IMR-90 (cell line): ENCODE measurements at regions not wholly inside any gene's neighbourhood (a gene's known extent, or its start where the extent isn't known, plus 50 kb on each side); places are given as distances from the start of the nearest gene placed in this dataset.

ENCODE experiments used
- ATAC-seq: fragments of 200-7000 bp; cut with Tn5 transposase; 2 replicates; pipeline ENCODE4 v1.9.1; 2020; ENCODE audit warnings: low read depth, mild to moderate bottlenecking, moderate library complexity
- BruUV-seq: library from RNA; stranded (reverse); fragments of 400-500 nt; replicated peaks from 2 replicates; lab custom pipeline; 2021; lab: Mats Ljungman, UMichigan
- CTCF ChIA-PET: fragments of 300-600 bp; formaldehyde crosslinking; extraction: SDS; loops from one replicate; lab custom pipeline; 2021; ENCODE audit warnings: antibody characterized with exemption; lab: Yijun Ruan, JAX
- POLR2A ChIA-PET: fragments of 300-600 bp; sonication (Branson Sonifier 250); formaldehyde crosslinking; loops from one replicate; lab custom pipeline; 2022; ENCODE audit warnings: antibody characterized with exemption; ENCODE audit not compliant: unreplicated experiment; lab: Charles Lee
- DNase-seq: peaks from one replicate; pipeline ENCODE4 v3.0.0; 2013
- H2AFZ ChIP-seq: replicated peaks from 2 replicates; pipeline ENCODE3; 2013; ENCODE audit warnings: low read length, mild to moderate bottlenecking; ENCODE audit not compliant: poor library complexity
- H2AK5ac ChIP-seq: 2 replicates; pipeline ENCODE4 v1.6.1; 2013; ENCODE audit warnings: low read depth, low read length, inconsistent platforms
- H2AK9ac ChIP-seq: replicated peaks from 2 replicates; pipeline ENCODE3; 2013; ENCODE audit warnings: mild to moderate bottlenecking, low read depth, low read length, moderate library complexity; ENCODE audit not compliant: poor library complexity
- H2BK120ac ChIP-seq: 2 replicates; pipeline ENCODE4 v1.6.1; 2013; ENCODE audit warnings: low read depth, low read length, inconsistent platforms
- H2BK15ac ChIP-seq: 3 replicates; pipeline ENCODE4 v1.6.1; 2013; ENCODE audit warnings: low read depth, low read length, inconsistent platforms
- H2BK20ac ChIP-seq: 2 replicates; pipeline ENCODE4 v1.6.1; 2013; ENCODE audit warnings: low read depth, mild to moderate bottlenecking, inconsistent platforms, low read length, moderate library complexity
- H2BK5ac ChIP-seq: 2 replicates; pipeline ENCODE4 v1.6.1; 2013; ENCODE audit warnings: mild to moderate bottlenecking, low read depth, low read length, inconsistent platforms; ENCODE audit not compliant: poor library complexity, severe bottlenecking
- H3K14ac ChIP-seq: replicated peaks from 2 replicates; pipeline ENCODE4 v1.6.1; 2013; ENCODE audit warnings: low read depth, low read length, inconsistent platforms
- H3K18ac ChIP-seq: 2 replicates; pipeline ENCODE4 v1.6.1; 2013; ENCODE audit warnings: low read depth, low read length, control low read depth
- H3K23ac ChIP-seq: 2 replicates; pipeline ENCODE4 v1.6.1; 2013; ENCODE audit warnings: low read depth, low read length, inconsistent platforms
- H3K27ac ChIP-seq: 2 replicates; pipeline ENCODE4 v1.5.1; 2013; ENCODE audit warnings: mild to moderate bottlenecking, control low read depth, low read length; ENCODE audit not compliant: insufficient read depth
- H3K27me3 ChIP-seq: 2 replicates; pipeline ENCODE4 v1.6.1; 2013; ENCODE audit warnings: low read length; ENCODE audit not compliant: control insufficient read depth, insufficient read depth
- H3K36me3 ChIP-seq: 2 replicates; pipeline ENCODE4 v1.6.1; 2013; ENCODE audit warnings: low read length, mixed read lengths; ENCODE audit not compliant: control insufficient read depth, insufficient read depth
- H3K4ac ChIP-seq: 2 replicates; pipeline ENCODE4 v1.6.1; 2013; ENCODE audit warnings: low read depth, low read length, inconsistent platforms
- H3K4me1 ChIP-seq: 2 replicates; pipeline ENCODE4 v1.6.1; 2013; ENCODE audit warnings: low read length, mixed read lengths; ENCODE audit not compliant: control insufficient read depth, insufficient read depth
- H3K4me2 ChIP-seq: 2 replicates; pipeline ENCODE4 v1.6.1; 2013; ENCODE audit warnings: low read depth, mild to moderate bottlenecking, control low read depth, low read length, moderate library complexity
- H3K4me3 ChIP-seq: 2 replicates; pipeline ENCODE4 v1.5.1; 2013; ENCODE audit warnings: low read depth, mild to moderate bottlenecking, control low read depth, low read length, moderate library complexity; ENCODE audit not compliant: insufficient read depth
- H3K56ac ChIP-seq: 2 replicates; pipeline ENCODE4 v1.6.1; 2013; ENCODE audit warnings: low read length, inconsistent platforms; ENCODE audit not compliant: insufficient read depth; ENCODE audit errors: extremely low read depth
- H3K79me1 ChIP-seq, 2 experiments: 2 replicates each; pipeline ENCODE4 v1.6.1; 2013; ENCODE audit warnings: low read length in 2 of 2, inconsistent platforms in 1 of 2, low read depth in 1 of 2
- H3K9ac ChIP-seq: 2 replicates; pipeline ENCODE4 v1.6.1; 2013; ENCODE audit warnings: low read depth, low read length, control low read depth
- H3K9me1 ChIP-seq: 2 replicates; pipeline ENCODE4 v1.6.1; 2013; ENCODE audit warnings: low read length, inconsistent platforms; ENCODE audit not compliant: insufficient read depth
- H3K9me3 ChIP-seq: 2 replicates; pipeline ENCODE4 v1.6.1; 2013; ENCODE audit warnings: low read length; ENCODE audit not compliant: control insufficient read depth, insufficient read depth
- H4K20me1 ChIP-seq: 2 replicates; pipeline ENCODE4 v1.6.1; 2013; ENCODE audit warnings: low read length, inconsistent platforms; ENCODE audit not compliant: insufficient read depth
- H4K5ac ChIP-seq: 2 replicates; pipeline ENCODE4 v1.6.1; 2013; ENCODE audit warnings: mild to moderate bottlenecking, low read depth, low read length, control low read depth
- H4K8ac ChIP-seq, 2 experiments: 2 replicates each; pipeline ENCODE4 v1.6.1; 2013; ENCODE audit warnings: low read depth in 2 of 2, low read length in 2 of 2, control low read depth in 1 of 2, inconsistent platforms in 1 of 2
- H4K91ac ChIP-seq: 2 replicates; pipeline ENCODE4 v1.6.1; 2013; ENCODE audit warnings: low read depth, low read length, inconsistent platforms; ENCODE audit not compliant: insufficient read depth
- BHLHE40 ChIP-seq: fragments of 150-350 bp; IDR thresholded peaks from 2 replicates; pipeline ENCODE4 v1.6.1; 2016; ENCODE audit warnings: mild to moderate bottlenecking, low read depth, low read length
- CEBPB ChIP-seq: IDR thresholded peaks from 2 replicates; pipeline ENCODE4 v1.6.1; 2012; ENCODE audit warnings: low read depth, low read length, improper control_type of control experiment
- ELK1 ChIP-seq: fragments of 150-350 bp; IDR thresholded peaks from 2 replicates; pipeline ENCODE4 v1.6.1; 2016; ENCODE audit warnings: low read depth, mild to moderate bottlenecking, low read length, moderate library complexity, borderline replicate concordance
- WGBS, 2 experiments: methylation state at CpG; one replicate each; pipeline versions ENCODE4 v1.1.5 to v1.1.7; 2013; ENCODE audit warnings: missing lambda C conversion rate in 2 of 2; ENCODE audit not compliant: insufficient read length in 1 of 2; ENCODE audit errors: extremely low coverage in 2 of 2; 5-methylcytosine and 5-hydroxymethylcytosine counted together
- dilution Hi-C: fragments of 300-500 bp; cut with HindIII; formaldehyde crosslinking; loops from one replicate; pipeline ENCODE4 v1.14.3; 2018; ENCODE audit warnings: low sequenced_read_pairs; ENCODE audit not compliant: unreplicated experiment
- in situ Hi-C: fragments of 300-500 bp; cut with MboI; formaldehyde crosslinking; loops from 3 replicates; pipeline ENCODE4 v1.14.3; 2019; ENCODE audit warnings: low sequenced_read_pairs, inconsistent platforms, mixed read lengths
- intact Hi-C: fragments of 100-400 bp; cut with micrococcal nuclease; formaldehyde crosslinking; loops from 2 replicates; pipeline ENCODE4 v1.10.0; 2022

DNA sequence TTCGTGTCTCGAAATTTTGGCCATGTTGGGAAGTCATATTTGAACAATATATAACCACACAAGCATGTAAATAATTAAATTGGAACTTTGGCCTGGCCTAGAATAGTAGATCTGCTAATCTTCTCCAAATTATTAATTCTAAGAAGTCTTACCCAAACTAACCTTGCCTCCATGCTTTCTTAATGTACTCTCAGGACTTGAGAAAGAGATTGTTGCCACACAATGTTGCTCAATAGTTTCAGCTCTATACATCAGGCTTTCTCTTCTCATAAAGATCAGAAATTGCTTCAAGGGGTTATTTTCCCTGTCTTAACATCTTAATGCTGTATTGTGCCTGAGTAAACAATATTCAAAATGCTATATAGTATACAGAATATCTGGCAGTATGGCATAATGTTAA, 202.7 kb upstream of the LRIG1 start:
- no peak overlapping the region for H2AFZ ChIP-seq
- H3K56ac ChIP-seq: no peak overlapping the region
- in situ Hi-C loops (no loop called here), dilution Hi-C loops (no loop called here), intact Hi-C loops (no loop called here)
- no peak overlapping the region for H3K4me3 ChIP-seq
- H2BK20ac ChIP-seq: no peak overlapping the region
- H3K9me3 ChIP-seq: no peaks in the 10 kb centered on the region
- ChIA-PET CTCF (no interaction called here), POLR2A (no interaction called here)
- no peak overlapping the region for H3K23ac ChIP-seq
- ATAC-seq: no peak
- H4K8ac ChIP-seq: no peak overlapping the region
- no CpG with 5 or more reads among the region's 2 CpGs for WGBS, 2 experiments
- no peak overlapping the region for H3K14ac ChIP-seq
- no peak overlapping the region for H3K18ac ChIP-seq
- H2AK9ac ChIP-seq: no peak overlapping the region
- no peak overlapping the region for H4K91ac ChIP-seq
- BruUV-seq: no TSS peak
- no peak for DNase-seq
- no peak overlapping the region for H2BK5ac ChIP-seq
- H2AK5ac ChIP-seq: no peak overlapping the region
- peaks cover 2% of the 10 kb centered on the region; the same call in 1 of the 2 replicates for H3K4me1 ChIP-seq
- H3K79me1 ChIP-seq: no peaks in the 10 kb centered on the region
- H2BK120ac ChIP-seq: no peak overlapping the region
- no peaks in the 10 kb centered on the region for H3K36me3 ChIP-seq
- H3K9ac ChIP-seq: no peak overlapping the region
- H2BK15ac ChIP-seq: no peak overlapping the region
- peak; percentile 58; the same call in 1 of the 2 replicates for TF ChIP-seq CEBPB
- no peak for TF ChIP-seq BHLHE40
- TF ChIP-seq ELK1: no peak
- no peaks in the 10 kb centered on the region for H4K20me1 ChIP-seq
- H4K5ac ChIP-seq: no peak overlapping the region
- H3K27ac ChIP-seq: no peak overlapping the region
- no peak overlapping the region for H3K4me2 ChIP-seq
- H3K9me1 ChIP-seq: no peaks in the 10 kb centered on the region
- no peaks in the 10 kb centered on the region for H3K27me3 ChIP-seq
- no peak overlapping the region for H3K4ac ChIP-seq
